ENCODE measurements at regions not wholly inside any gene's neighbourhood (a gene's known extent, or its start where the extent isn't known, plus 50 kb on each side); places are given as distances from the start of the nearest gene placed in this dataset.
A peak's percentile ranks its signal among the peaks of the same experiment; 100 is the strongest.

DNA sequence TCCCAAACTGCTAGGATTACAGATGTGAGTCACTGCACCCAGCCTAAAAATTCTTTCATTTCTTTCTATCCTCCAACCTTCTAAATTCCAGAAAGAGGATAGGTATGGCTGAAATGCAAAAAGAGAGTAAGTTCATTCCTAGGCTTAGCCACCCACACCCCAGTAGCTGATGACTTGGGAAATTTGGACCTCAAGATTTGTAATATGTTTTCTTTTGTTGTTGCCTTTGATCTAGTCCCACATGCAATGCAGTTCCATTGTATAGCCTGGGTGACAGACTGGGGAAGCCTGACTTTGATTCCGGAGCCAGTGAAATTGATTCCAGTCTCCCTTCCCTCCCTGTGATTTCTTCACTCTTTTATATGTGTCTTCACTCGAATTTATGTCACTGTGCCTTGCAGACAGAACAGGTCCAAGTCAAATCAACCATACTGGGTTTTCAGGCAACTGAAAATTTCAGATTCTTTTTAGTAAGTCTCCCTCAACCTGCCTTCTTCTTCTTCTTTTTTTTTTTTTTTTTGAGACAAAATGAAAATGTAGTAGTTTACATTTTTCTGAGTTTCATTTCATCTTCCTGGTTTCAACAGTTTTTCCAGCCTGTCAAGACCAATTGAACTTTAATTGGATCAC lies 176.2 kb upstream of the RBPJ start:
- DNase-seq (ENCODE audit: low spot score) (no peak), ATAC-seq (no peak)
- intact Hi-C loops (cut with DNase I): no loop called here

GRCh38 chr4:26145212-26145611 lies 175.6 kb upstream of the RBPJ start:
- DNase-seq (ENCODE audit: low spot score) (no peak), ATAC-seq (no peak)
- intact Hi-C loops (cut with DNase I): no loop called here

- intact Hi-C loops (cut with DNase I): no loop called here
- DNase-seq (ENCODE audit: low spot score): no peak
- ATAC-seq: no peak
Observed at GRCh38 chr4:26148927-26149326, 171.9 kb upstream of the RBPJ start.

GRCh38 chr4:26150948-26151347 lies 169.9 kb upstream of the RBPJ start:
- intact Hi-C loops (cut with DNase I): no loop called here
- DNase-seq (ENCODE audit: low spot score) (no peak), ATAC-seq (peak; percentile 67)

DNA sequence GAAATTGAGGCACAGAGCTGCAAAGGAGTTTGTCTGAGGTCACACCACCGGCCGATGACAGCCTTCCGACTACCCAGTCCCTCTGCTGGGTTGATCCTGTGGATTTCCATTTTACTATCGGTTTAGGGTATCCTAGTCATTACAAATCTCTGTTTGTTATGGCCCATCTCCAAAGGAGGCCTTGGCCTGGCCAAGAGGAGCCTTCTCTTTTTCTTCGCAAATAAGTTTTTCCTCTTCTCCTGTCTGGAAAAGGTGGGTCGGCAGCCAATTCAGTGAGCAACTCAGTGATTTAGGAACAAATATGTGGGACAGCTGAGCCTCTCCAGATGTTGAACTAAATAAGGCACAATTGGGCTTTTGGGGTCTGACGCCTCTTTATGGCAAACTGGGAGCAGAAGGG lies 169.2 kb upstream of the RBPJ start:
- intact Hi-C loops (cut with DNase I): no loop called here
- ATAC-seq: peak; percentile 48
- DNase-seq (ENCODE audit: low spot score): no peak

DNA sequence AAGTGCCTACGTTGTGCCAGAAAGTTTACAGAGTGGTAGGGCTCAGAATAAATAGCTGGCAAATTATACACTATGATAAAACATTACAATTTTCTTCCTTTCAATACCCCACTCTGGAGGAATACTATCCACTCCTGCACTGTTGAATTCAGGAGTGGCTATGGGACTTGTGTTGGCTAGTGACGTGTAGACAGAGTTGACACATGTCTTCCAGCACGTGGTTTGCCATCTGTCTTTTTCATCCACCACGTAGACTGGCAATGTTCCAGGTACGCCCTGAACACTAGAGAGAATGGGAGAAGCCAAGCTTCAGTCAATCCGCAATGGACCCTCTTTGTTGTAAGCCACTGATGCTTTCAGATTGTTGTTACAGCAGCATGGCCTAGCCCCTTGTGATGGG lies 168.8 kb upstream of the RBPJ start:
- DNase-seq (ENCODE audit: low spot score) (no peak), ATAC-seq (no peak)
- intact Hi-C loops (cut with DNase I): no loop called here

GRCh38 chr4:26157541-26157940 lies 163.3 kb upstream of the RBPJ start:
- intact Hi-C loops (cut with DNase I): no loop called here
- DNase-seq (ENCODE audit: low spot score) (no peak), ATAC-seq (no peak)

GRCh38 chr4:26160591-26160990 lies 160.2 kb upstream of the RBPJ start:
- ATAC-seq: no peak
- intact Hi-C loops (cut with DNase I): no loop called here
- no peak for DNase-seq (ENCODE audit: low spot score)

GRCh38 chr4:26161030-26161824 lies 159.6 kb upstream of the RBPJ start:
- intact Hi-C loops (cut with DNase I): no loop called here
- ATAC-seq: peak; percentile 72

GRCh38 chr4:26162101-26162500 lies 158.7 kb upstream of the RBPJ start:
- intact Hi-C loops (cut with DNase I): no loop called here
- ATAC-seq (no peak), DNase-seq (ENCODE audit: low spot score) (no peak)

More at GRCh38 chr4:26161030-26161824, 159.6 kb upstream of the RBPJ start:
- no peak for DNase-seq (ENCODE audit: low spot score)

- DNase-seq (ENCODE audit: low spot score): no peak
- intact Hi-C loops (cut with DNase I): no loop called here
- ATAC-seq: no peak
Observed at GRCh38 chr4:26163425-26164362, 157.1 kb upstream of the RBPJ start.

DNA sequence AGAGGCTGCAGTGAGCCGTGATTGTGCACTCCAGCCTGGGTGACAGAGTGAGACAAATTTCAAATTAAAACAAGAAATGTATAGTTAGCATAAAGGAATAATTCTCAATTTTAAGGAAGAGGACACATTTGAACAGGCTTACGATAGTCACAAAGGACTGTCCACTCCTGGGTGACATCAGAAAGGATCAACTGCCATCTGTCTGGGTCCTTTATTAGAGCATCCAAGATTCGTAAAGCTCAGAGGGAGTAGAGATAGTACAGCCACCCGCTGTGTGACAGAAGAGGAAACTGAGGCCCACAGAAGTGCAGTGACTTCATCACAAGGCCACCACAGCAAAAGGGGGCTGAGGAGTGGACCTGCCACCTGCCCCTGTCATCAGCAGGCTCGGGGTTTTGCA lies 149.3 kb upstream of the RBPJ start:
- intact Hi-C loops (cut with DNase I): no loop called here
- no peak for ATAC-seq

GRCh38 chr4:26171941-26172340 lies 148.9 kb upstream of the RBPJ start:
- no peak for ATAC-seq
- intact Hi-C loops (cut with DNase I): no loop called here
- DNase-seq (ENCODE audit: low spot score): no peak

More for the DNA sequence above, 149.3 kb upstream of the RBPJ start:
- no peak for DNase-seq (ENCODE audit: low spot score)

- intact Hi-C loops (cut with DNase I): no loop called here
- ATAC-seq: peak; percentile 37
Observed at GRCh38 chr4:26173619-26174018, 147.2 kb upstream of the RBPJ start.

DNA sequence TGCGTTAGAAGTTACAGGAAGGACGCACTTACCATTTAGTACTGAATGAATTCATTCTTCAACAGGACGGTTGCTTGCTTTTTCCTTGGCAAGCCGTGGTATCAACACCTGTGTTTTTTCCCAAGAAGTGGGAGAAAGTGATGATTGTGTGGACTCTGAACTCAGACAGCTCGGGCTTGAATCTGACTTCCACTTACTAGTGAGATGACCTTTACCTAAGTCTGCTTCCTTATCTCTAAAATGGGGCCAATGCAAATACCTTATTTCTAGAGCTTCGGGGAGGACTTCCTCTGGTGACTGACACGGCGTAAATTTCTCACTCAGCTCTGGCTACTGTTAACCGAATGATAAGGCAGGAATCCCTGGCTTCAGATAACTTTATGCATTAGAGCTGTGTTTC lies 146.8 kb upstream of the RBPJ start:
- ATAC-seq (peak; percentile 8), DNase-seq (ENCODE audit: low spot score) (no peak)
- intact Hi-C loops (cut with DNase I): no loop called here

More at GRCh38 chr4:26173619-26174018, 147.2 kb upstream of the RBPJ start:
- DNase-seq (ENCODE audit: low spot score): no peak

GRCh38 chr4:26175006-26175786 lies 145.6 kb upstream of the RBPJ start:
- DNase-seq (ENCODE audit: low spot score) (no peak), ATAC-seq (no peak)
- intact Hi-C loops (cut with DNase I): no loop called here

DNA sequence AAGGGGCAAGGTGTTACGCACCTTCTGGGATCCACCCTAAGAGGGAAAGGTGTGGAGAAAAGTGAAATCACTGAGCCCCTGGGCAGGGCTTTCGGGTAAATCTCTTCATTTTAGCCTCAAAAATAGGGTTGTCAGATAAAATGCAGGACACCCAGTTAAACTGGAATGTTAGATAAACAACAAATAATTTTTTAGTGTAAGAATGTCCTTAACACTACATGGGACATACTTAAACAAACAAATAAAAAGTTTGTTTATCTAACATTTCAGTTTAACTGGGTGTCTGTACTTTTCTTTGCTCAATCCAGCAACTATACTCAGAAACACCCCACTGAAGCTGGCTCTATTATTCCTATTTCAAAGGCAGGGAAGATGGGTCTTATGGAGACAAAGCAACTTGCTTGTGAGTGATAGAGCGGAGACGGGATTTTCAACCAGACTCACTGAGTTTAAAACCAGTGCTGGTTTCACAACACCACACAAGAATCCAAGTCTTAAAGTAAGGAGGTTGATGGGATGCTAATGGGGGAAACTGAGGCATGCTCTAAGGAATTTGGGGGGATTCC lies 144.8 kb upstream of the RBPJ start:
- DNase-seq (ENCODE audit: low spot score): no peak
- ATAC-seq: no peak
- intact Hi-C loops (cut with DNase I): no loop called here

DNA sequence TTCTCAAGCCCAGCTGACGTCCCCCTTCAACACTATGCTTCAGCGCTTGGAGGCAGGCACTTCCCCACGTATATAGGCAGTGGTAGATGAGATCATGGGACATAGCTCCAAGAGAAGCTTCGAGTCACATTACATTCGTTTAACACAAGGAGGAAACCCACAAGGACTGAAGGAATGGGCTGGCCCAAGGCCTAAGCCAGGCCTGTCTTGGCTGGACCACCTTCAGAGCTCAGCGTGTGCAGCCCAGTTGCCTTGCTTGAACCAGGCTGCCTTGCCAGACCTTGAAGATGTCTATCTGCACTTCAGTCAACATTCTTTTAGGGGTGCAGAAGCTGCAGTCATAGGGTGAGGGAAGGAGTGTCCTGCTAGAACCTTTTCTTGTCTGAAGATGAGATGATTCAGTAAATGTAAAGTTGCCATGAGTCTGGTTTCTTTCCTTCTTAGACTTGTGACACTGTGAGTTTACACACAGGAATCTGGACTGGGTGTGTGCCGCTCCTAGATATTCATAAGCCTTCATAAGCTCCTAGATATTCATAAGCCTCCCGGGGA lies 144.1 kb upstream of the RBPJ start:
- ATAC-seq: peak; percentile 27
- intact Hi-C loops (cut with DNase I): no loop called here
- no peak for DNase-seq (ENCODE audit: low spot score)
